ENCODE measurements at regions not wholly inside any gene's neighbourhood (a gene's known extent, or its start where the extent isn't known, plus 50 kb on each side); places are given as distances from the start of the nearest gene placed in this dataset.
"Not testable (repeated sequence)": the region's sequence is repeated elsewhere in the genome, so short reads cannot be mapped to it uniquely, and the experiment has no call there.

GRCh38 chr2:235432741-235433520, 60.9 kb upstream of the AGAP1 start:
- no peak for DNase-seq (ENCODE audit: extremely low read depth in 1 of 2, low read depth in 1 of 2)

GRCh38 chr2:235433860-235434259, 60.0 kb upstream of the AGAP1 start:
- DNase-seq (ENCODE audit: extremely low read depth in 1 of 2, low read depth in 1 of 2): no peak

- no peak for DNase-seq (ENCODE audit: extremely low read depth in 1 of 2, low read depth in 1 of 2)
Measured at GRCh38 chr2:235439959-235440662, 53.7 kb upstream of the AGAP1 start.

GRCh38 chr2:235443580-235443979, 50.3 kb upstream of the AGAP1 start:
- DNase-seq (ENCODE audit: extremely low read depth in 1 of 2, low read depth in 1 of 2): not testable (repeated sequence)

Measured in activated CD8-positive, alpha-beta memory T cell treated with anti-CD3 and anti-CD28 coated beads for 1 hour (primary cell).